ENCODE measurements at regions not wholly inside any gene's neighbourhood (a gene's known extent, or its start where the extent isn't known, plus 50 kb on each side); places are given as distances from the start of the nearest gene placed in this dataset.

GRCh38 chr3:99475229-99475628 lies 163.2 kb upstream of the COL8A1 start:
- TF ChIP-seq CTCF (IDR thresholded peaks at IDR 0.05) (no peak), POLR2A (IDR thresholded peaks at IDR 0.05) (no peak)
